ENCODE measurements at regions not wholly inside any gene's neighbourhood (a gene's known extent, or its start where the extent isn't known, plus 50 kb on each side); places are given as distances from the start of the nearest gene placed in this dataset.

- intact Hi-C loops (cut with micrococcal nuclease), result no loop called here
Measured at GRCh38 chr3:96070678-96071077, 743.7 kb upstream of the EPHA6 start.

DNA sequence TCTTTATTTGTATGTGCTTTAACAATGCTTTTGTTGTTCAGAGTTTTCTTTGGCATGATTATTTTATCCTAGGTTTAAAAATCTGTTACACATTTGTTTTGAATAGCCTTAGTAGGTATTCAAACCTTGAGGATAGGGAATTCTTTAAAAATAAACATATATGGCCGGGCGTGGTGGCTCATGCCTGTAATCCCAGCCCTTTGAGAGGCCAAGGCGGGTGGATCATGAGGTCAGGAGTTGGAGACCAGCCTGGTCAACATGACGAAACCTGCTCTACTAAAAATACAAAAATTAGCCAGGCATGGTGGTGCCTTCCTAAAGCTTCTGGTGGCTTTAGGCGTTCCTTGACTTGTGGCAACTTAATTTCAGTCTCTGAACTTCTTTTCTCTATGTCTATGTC lies 743.3 kb upstream of the EPHA6 start:
- intact Hi-C loops (cut with micrococcal nuclease), result no loop called here

DNA sequence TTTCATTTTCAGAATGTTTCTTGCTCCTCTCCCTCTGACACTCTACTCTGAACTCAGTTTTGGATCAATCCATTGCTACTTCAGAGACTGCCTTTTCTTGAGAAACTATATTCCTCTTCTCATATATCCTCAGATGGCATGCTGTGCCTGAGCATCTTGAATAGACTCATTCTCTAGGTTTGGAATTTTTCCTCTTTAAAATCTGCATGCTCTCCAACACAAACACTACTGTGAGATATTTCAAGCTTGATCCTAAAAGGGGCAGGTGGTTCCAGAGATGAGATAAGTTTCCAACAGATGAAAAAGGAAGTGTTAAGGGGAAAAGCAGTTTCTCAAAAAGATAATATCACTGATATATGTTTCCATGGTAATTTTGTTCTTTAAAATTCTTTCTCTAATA lies 742.2 kb upstream of the EPHA6 start:
- intact Hi-C loops (cut with micrococcal nuclease), result no loop called here

- intact Hi-C loops (cut with micrococcal nuclease), result no loop called here
Measured at GRCh38 chr3:96083610-96084009, 730.8 kb upstream of the EPHA6 start.

- intact Hi-C loops (cut with micrococcal nuclease), result no loop called here
Measured at GRCh38 chr3:96086018-96086417, 728.4 kb upstream of the EPHA6 start.

DNA sequence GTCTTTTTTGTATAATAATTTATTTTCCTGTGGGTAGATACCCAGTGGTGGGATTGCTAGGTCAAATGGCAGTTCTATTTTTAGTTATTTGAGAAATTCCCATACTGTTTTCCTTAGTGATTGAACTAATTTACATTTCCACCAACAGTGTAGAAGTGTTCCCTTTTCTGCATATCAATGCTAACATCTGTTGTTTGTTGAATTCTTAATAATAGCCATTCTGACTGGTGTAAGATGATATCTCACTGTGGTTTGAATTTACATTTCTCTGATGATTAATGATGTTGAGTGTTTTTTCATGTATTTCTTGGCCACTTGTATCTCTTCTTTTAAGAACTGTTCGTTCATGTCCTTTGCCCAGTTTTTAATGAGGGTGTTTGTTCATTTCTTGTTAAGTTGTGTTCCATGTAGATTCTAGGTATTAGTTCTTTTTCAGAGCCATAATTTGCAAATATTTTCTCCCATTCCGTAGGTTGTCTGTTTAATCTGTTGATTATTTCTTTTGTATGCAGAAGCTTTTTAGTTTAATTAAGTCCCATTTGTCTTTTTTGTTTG lies 713.3 kb upstream of the EPHA6 start:
- intact Hi-C loops (cut with micrococcal nuclease), result no loop called here

- intact Hi-C loops (cut with micrococcal nuclease), result no loop called here
Measured at GRCh38 chr3:96106701-96107100, 707.7 kb upstream of the EPHA6 start.
